OCI-LY1 (cell line): ENCODE measurements at regions not wholly inside any gene's neighbourhood (a gene's known extent, or its start where the extent isn't known, plus 50 kb on each side); places are given as distances from the start of the nearest gene placed in this dataset.

ENCODE experiments used
- H2AFZ ChIP-seq: fragments of 200-600 bp; sonication (generic), shearing (Covaris generic); 2 replicates; pipeline ENCODE4 v1.6.0; 2014; ENCODE audit warnings: antibody characterized with exemption, mild to moderate bottlenecking, low read length
- H3F3A ChIP-seq: fragments of 200-600 bp; sonication (generic), shearing (Covaris generic); 2 replicates; pipeline ENCODE4 v1.6.0; 2014; ENCODE audit warnings: mild to moderate bottlenecking, antibody characterized with exemption, low read length, moderate library complexity; ENCODE audit not compliant: insufficient read depth
- H3K27ac ChIP-seq: fragments of 200-600 bp; sonication (generic); 2 replicates; pipeline ENCODE4 v1.5.1; 2014; ENCODE audit warnings: low read length, mixed run types, mild to moderate bottlenecking, low read depth; ENCODE audit not compliant: poor library complexity, severe bottlenecking
- H3K27me3 ChIP-seq: fragments of 200-600 bp; sonication (generic); 2 replicates; pipeline ENCODE4 v1.6.0; 2014; ENCODE audit warnings: antibody characterized with exemption, mild to moderate bottlenecking, low read length, moderate library complexity; ENCODE audit not compliant: insufficient read depth
- H3K36me3 ChIP-seq: fragments of 200-600 bp; sonication (generic); 2 replicates; pipeline ENCODE4 v1.6.1; 2014; ENCODE audit warnings: mild to moderate bottlenecking, antibody characterized with exemption, low read length, moderate library complexity, mixed read lengths; ENCODE audit not compliant: insufficient read depth
- H3K4me1 ChIP-seq: fragments of 200-600 bp; sonication (generic); 2 replicates; pipeline ENCODE4 v1.5.1; 2014; ENCODE audit warnings: mild to moderate bottlenecking, low read length, moderate library complexity; ENCODE audit not compliant: insufficient read depth, severe bottlenecking
- H3K4me2 ChIP-seq: fragments of 200-600 bp; sonication (generic), shearing (Covaris generic); 2 replicates; pipeline ENCODE4 v1.6.1; 2014; ENCODE audit warnings: low read length
- H3K4me3 ChIP-seq: fragments of 200-600 bp; sonication (generic); 2 replicates; pipeline ENCODE4 v1.5.1; 2014; ENCODE audit warnings: low read length, low read depth, mild to moderate bottlenecking, mixed read lengths; ENCODE audit not compliant: poor library complexity, severe bottlenecking
- H3K79me2 ChIP-seq: fragments of 200-600 bp; shearing (Covaris generic); 2 replicates; pipeline ENCODE4 v1.6.1; 2016; ENCODE audit warnings: mixed run types, low read length, mixed read lengths; ENCODE audit not compliant: insufficient read depth
- H3K9ac ChIP-seq: fragments of 200-600 bp; sonication (generic), shearing (Covaris generic); 2 replicates; pipeline ENCODE4 v1.6.1; 2014; ENCODE audit warnings: mild to moderate bottlenecking, low read length, mixed read lengths
- H3K9me2 ChIP-seq: fragments of 200-600 bp; sonication (generic), shearing (Covaris generic); 2 replicates; pipeline ENCODE4 v1.6.1; 2014; ENCODE audit warnings: low read depth, mild to moderate bottlenecking, low read length, mixed read lengths
- H3K9me3 ChIP-seq: fragments of 200-600 bp; shearing (Covaris generic); 2 replicates; pipeline ENCODE4 v1.6.1; 2014; ENCODE audit warnings: low read length, mixed read lengths
- H4K20me1 ChIP-seq: fragments of 200-600 bp; sonication (generic), shearing (Covaris generic); 2 replicates; pipeline ENCODE4 v1.6.0; 2016; ENCODE audit warnings: mild to moderate bottlenecking, low read length; ENCODE audit not compliant: insufficient read depth
- CTCF ChIP-seq: fragments of 200-600 bp; sonication (generic), shearing (Covaris generic); IDR thresholded peaks from 2 replicates; pipeline ENCODE4 v1.5.1; 2017; ENCODE audit warnings: mild to moderate bottlenecking, antibody characterized with exemption, low read length, moderate library complexity, mixed read lengths
- EZH2 ChIP-seq: fragments of 200-600 bp; sonication (generic), shearing (Covaris generic); IDR thresholded peaks from 2 replicates; pipeline ENCODE4 v1.8.0; 2017; ENCODE audit warnings: borderline replicate concordance, mixed run types, mild to moderate bottlenecking, antibody characterized with exemption, low read length, moderate library complexity, mixed read lengths

GRCh38 chr3:117920253-117920898, 1114.3 kb downstream of the IGSF11 start:
- H3K79me2 ChIP-seq, result no peaks in the 10 kb centered on the region
- H3K36me3 ChIP-seq, result no peaks in the 10 kb centered on the region
- no peaks in the 10 kb centered on the region for H3K27me3 ChIP-seq
- H3F3A ChIP-seq, result no peaks in the 10 kb centered on the region
- H3K9ac ChIP-seq, result no peak overlapping the region
- no peak overlapping the region for H2AFZ ChIP-seq
- no peak overlapping the region for H3K4me3 ChIP-seq
- TF ChIP-seq CTCF (no peak), EZH2 (no peak)
- no peak overlapping the region for H3K27ac ChIP-seq
- no peaks in the 10 kb centered on the region for H3K4me1 ChIP-seq
- H3K9me2 ChIP-seq, result no peaks in the 10 kb centered on the region
- no peaks in the 10 kb centered on the region for H4K20me1 ChIP-seq
- no peak overlapping the region for H3K4me2 ChIP-seq
- H3K9me3 ChIP-seq, result no peaks in the 10 kb centered on the region

GRCh38 chr3:117921411-117921810, 1113.2 kb downstream of the IGSF11 start:
- Histone ChIP-seq H3K4me2 (no peak overlapping the region), H3K4me1 (no peaks in the 10 kb centered on the region), H3K9ac (no peak overlapping the region), H3K4me3 (no peak overlapping the region), H3K9me2 (no peaks in the 10 kb centered on the region), H4K20me1 (no peaks in the 10 kb centered on the region), H3K27ac (no peak overlapping the region), H3K27me3 (no peaks in the 10 kb centered on the region), H3F3A (no peaks in the 10 kb centered on the region), H2AFZ (no peak overlapping the region), H3K36me3 (no peaks in the 10 kb centered on the region), H3K79me2 (no peaks in the 10 kb centered on the region), H3K9me3 (no peaks in the 10 kb centered on the region)
- no peak for TF ChIP-seq CTCF
- TF ChIP-seq EZH2, result no peak

GRCh38 chr3:117922039-117922438, 1112.6 kb downstream of the IGSF11 start:
- Histone ChIP-seq H2AFZ (no peak overlapping the region), H3K9me3 (no peaks in the 10 kb centered on the region), H3K9ac (no peak overlapping the region), H3K4me1 (no peaks in the 10 kb centered on the region), H3K4me3 (no peak overlapping the region), H3K27ac (no peak overlapping the region), H4K20me1 (no peaks in the 10 kb centered on the region), H3K27me3 (no peaks in the 10 kb centered on the region), H3K36me3 (no peaks in the 10 kb centered on the region), H3F3A (no peaks in the 10 kb centered on the region), H3K9me2 (no peaks in the 10 kb centered on the region), H3K4me2 (no peak overlapping the region), H3K79me2 (no peaks in the 10 kb centered on the region)
- TF ChIP-seq CTCF, result no peak
- TF ChIP-seq EZH2, result no peak
